CD4-positive, alpha-beta T cell (primary cell): ENCODE measurements at regions not wholly inside any gene's neighbourhood (a gene's known extent, or its start where the extent isn't known, plus 50 kb on each side); places are given as distances from the start of the nearest gene placed in this dataset.

Experiments used
- ATAC-seq: fragments of 200-7000 bp; cut with Tn5 transposase; one replicate; pipeline ENCODE4 v1.10.0; 2022; ENCODE audit warnings: mild to moderate bottlenecking; ENCODE audit not compliant: poor library complexity
- CTCF ChIA-PET: fragments of 350-600 bp; sonication (Branson Sonifier 250); formaldehyde crosslinking; loops from one replicate; lab custom pipeline; 2021; ENCODE audit warnings: antibody characterized with exemption, inconsistent platforms; lab: Charles Lee
- POLR2A ChIA-PET: fragments of 350-600 bp; sonication (Branson Sonifier 250); formaldehyde crosslinking; loops from one replicate; lab custom pipeline; 2021; ENCODE audit warnings: antibody characterized with exemption, inconsistent platforms; lab: Charles Lee
- DNase-seq, 14 experiments: peaks; one replicate each; pipeline ENCODE4 v3.0.0-alpha.2; 2013 to 2020; ENCODE audit warnings: mixed read lengths in 2 of 14
- H3K27ac ChIP-seq, 2 donors: one replicate each; pipeline versions ENCODE4 v1.5.1 to v1.7.0; 2013; ENCODE audit warnings: low read length in 2 of 2, low read depth in 1 of 2, mild to moderate bottlenecking in 1 of 2
- H3K27me3 ChIP-seq, 2 experiments: 1 replicate in 1 of 2; 2 replicates in 1 of 2; pipeline versions ENCODE4 v1.6.1 to v1.7.0; 2013; ENCODE audit warnings: low read length in 2 of 2, control low read depth in 1 of 2, mild to moderate bottlenecking in 1 of 2, moderate library complexity in 1 of 2; ENCODE audit not compliant: insufficient read depth in 2 of 2, control insufficient read depth in 1 of 2
- H3K36me3 ChIP-seq: one replicate; pipeline ENCODE4 v1.6.1; 2013; ENCODE audit warnings: low read length, control low read depth; ENCODE audit not compliant: insufficient read depth
- H3K4me1 ChIP-seq: one replicate; pipeline ENCODE4 v1.6.1; 2013; ENCODE audit warnings: low read length, control low read depth; ENCODE audit not compliant: insufficient read depth
- H3K4me3 ChIP-seq: one replicate; pipeline ENCODE4 v1.5.1; 2013; ENCODE audit warnings: mild to moderate bottlenecking, low read length, moderate library complexity
- H3K9me3 ChIP-seq, 2 experiments: 1 replicate in 1 of 2; 2 replicates in 1 of 2; pipeline versions ENCODE4 v1.6.1 to v1.7.0; 2013; ENCODE audit warnings: low read length in 2 of 2, mild to moderate bottlenecking in 2 of 2, control low read depth in 1 of 2, moderate library complexity in 1 of 2; ENCODE audit not compliant: control insufficient read depth in 1 of 2, insufficient read depth in 1 of 2
- H3K27ac Mint-ChIP-seq: one replicate; pipeline ENCODE4 v1.8.0; 2020; ENCODE audit warnings: mixed read lengths
- H3K27me3 Mint-ChIP-seq: one replicate; pipeline ENCODE4 v1.8.0; 2021; ENCODE audit warnings: mixed read lengths
- H3K36me3 Mint-ChIP-seq: one replicate; pipeline ENCODE4 v1.8.0; 2021; ENCODE audit warnings: low read depth, mixed read lengths
- H3K4me1 Mint-ChIP-seq: one replicate; pipeline ENCODE4 v1.8.0; 2021; ENCODE audit warnings: low read depth, mixed read lengths
- H3K4me3 Mint-ChIP-seq: one replicate; pipeline ENCODE4 v1.8.0; 2020; ENCODE audit warnings: mild to moderate bottlenecking, mixed read lengths
- H3K9me3 Mint-ChIP-seq: one replicate; pipeline ENCODE4 v1.8.0; 2020; ENCODE audit warnings: mixed read lengths
- CTCF ChIP-seq: fragments of 200-600 bp; IDR thresholded peaks from one replicate; pipeline ENCODE4 v1.8.0; 2022; ENCODE audit warnings: antibody characterized with exemption, mild to moderate bottlenecking
- intact Hi-C, 2 experiments: fragments of 100-400 bp; cut with DNase I in 1 of 2; cut with micrococcal nuclease in 1 of 2; formaldehyde crosslinking; loops; one replicate each; pipeline versions ENCODE4 v1.15.1 to v1.9.0; 2023 to 2025; cut with DNase I, micrococcal nuclease

- Mint-ChIP-seq H3K4me1 (no peaks in the 10 kb centered on the region), H3K4me3 (no peak overlapping the region), H3K27ac (no peak overlapping the region), H3K36me3 (no peaks in the 10 kb centered on the region), H3K9me3 (no peaks in the 10 kb centered on the region), H3K27me3 (peaks cover 24% of the 10 kb centered on the region)
- TF ChIP-seq CTCF: no peak
- no peaks in the 10 kb centered on the region for H3K36me3 ChIP-seq
- H3K27me3 ChIP-seq: peaks cover 0 to 14% of the 10 kb centered on the region in 2 experiments
- no peak overlapping the region for H3K4me3 ChIP-seq
- ChIA-PET POLR2A (no interaction called here), CTCF (no interaction called here)
- intact Hi-C loops: no loop called here
- no peak for ATAC-seq
- no peaks in the 10 kb centered on the region for H3K9me3 ChIP-seq
- H3K4me1 ChIP-seq: no peaks in the 10 kb centered on the region
- no peak overlapping the region for H3K27ac ChIP-seq
- DNase-seq: no peak
Measured at GRCh38 chr10:4670737-4671136, 155.3 kb upstream of the AKR1E2 start.

- Mint-ChIP-seq H3K27ac (no peak overlapping the region), H3K36me3 (no peaks in the 10 kb centered on the region), H3K9me3 (no peaks in the 10 kb centered on the region), H3K4me3 (no peak overlapping the region), H3K27me3 (peaks cover 14% of the 10 kb centered on the region), H3K4me1 (no peaks in the 10 kb centered on the region)
- Histone ChIP-seq H3K36me3 (no peaks in the 10 kb centered on the region), H3K9me3 (no peaks in the 10 kb centered on the region), H3K4me3 (no peak overlapping the region), H3K4me1 (no peaks in the 10 kb centered on the region), H3K27ac (no peak overlapping the region), H3K27me3 (peaks cover 0 to 10% of the 10 kb centered on the region in 2 experiments)
- TF ChIP-seq CTCF: no peak
- POLR2A ChIA-PET: no interaction called here
- ATAC-seq: no peak
- intact Hi-C loops: no loop called here
- CTCF ChIA-PET: no interaction called here
- no peak for DNase-seq
Measured at GRCh38 chr10:4669585-4669984, 156.4 kb upstream of the AKR1E2 start.

- Mint-ChIP-seq H3K9me3 (no peaks in the 10 kb centered on the region), H3K27me3 (peaks cover 8% of the 10 kb centered on the region), H3K4me1 (no peaks in the 10 kb centered on the region), H3K36me3 (no peaks in the 10 kb centered on the region), H3K27ac (no peak overlapping the region), H3K4me3 (no peak overlapping the region)
- DNase-seq (peak in 2 of 14 experiments; percentile 8 to 25), ATAC-seq (no peak)
- intact Hi-C loops: no loop called here
- no peaks in the 10 kb centered on the region for H3K4me1 ChIP-seq
- no peaks in the 10 kb centered on the region for H3K9me3 ChIP-seq
- H3K27me3 ChIP-seq: no peaks in the 10 kb centered on the region
- H3K4me3 ChIP-seq: no peak overlapping the region
- H3K27ac ChIP-seq: no peak overlapping the region
- no peak for TF ChIP-seq CTCF
- H3K36me3 ChIP-seq: no peaks in the 10 kb centered on the region
- ChIA-PET POLR2A (no interaction called here), CTCF (no interaction called here)
Measured at GRCh38 chr10:4663162-4663992, 162.6 kb upstream of the AKR1E2 start.
